GM12801 (cell line): ENCODE measurements at regions not wholly inside any gene's neighbourhood (a gene's known extent, or its start where the extent isn't known, plus 50 kb on each side); places are given as distances from the start of the nearest gene placed in this dataset.

Experiments used
- TF ChIP-seq, protein P1 (sequence below): IDR thresholded peaks from one replicate; pipeline ENCODE4 v1.5.1; 2011; ENCODE audit warnings: control low read depth; ENCODE audit not compliant: insufficient read length; ENCODE audit errors: extremely low read depth

DNA sequence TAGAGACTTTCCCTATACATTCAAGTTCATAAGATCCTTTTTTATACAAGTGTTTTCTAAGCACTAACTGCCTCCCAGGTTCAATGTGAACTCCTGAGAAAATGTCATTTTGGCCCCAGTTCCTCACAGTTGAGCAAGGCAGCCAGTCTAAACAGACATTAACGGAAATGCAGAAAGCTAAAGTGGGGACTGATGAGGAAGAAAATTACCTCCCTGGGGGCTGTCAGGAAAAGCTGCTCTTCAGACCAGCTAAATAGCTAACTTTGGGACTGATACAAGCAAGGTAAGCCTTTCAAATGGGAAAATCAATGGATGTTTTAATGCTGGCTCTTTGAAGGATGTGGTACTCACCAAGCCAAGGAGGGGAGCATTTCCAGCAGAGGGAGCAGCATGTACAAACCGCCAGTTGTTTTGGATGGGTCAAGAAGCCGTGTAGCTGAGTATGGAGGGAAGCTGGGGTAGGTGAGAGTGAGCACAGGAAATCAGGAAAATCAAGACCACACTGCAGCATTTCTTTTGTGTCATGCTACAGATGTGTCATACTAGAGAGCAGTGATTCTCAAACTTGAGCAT lies 180.8 kb upstream of the CHD6 start:
- TF ChIP-seq, protein P1, sequence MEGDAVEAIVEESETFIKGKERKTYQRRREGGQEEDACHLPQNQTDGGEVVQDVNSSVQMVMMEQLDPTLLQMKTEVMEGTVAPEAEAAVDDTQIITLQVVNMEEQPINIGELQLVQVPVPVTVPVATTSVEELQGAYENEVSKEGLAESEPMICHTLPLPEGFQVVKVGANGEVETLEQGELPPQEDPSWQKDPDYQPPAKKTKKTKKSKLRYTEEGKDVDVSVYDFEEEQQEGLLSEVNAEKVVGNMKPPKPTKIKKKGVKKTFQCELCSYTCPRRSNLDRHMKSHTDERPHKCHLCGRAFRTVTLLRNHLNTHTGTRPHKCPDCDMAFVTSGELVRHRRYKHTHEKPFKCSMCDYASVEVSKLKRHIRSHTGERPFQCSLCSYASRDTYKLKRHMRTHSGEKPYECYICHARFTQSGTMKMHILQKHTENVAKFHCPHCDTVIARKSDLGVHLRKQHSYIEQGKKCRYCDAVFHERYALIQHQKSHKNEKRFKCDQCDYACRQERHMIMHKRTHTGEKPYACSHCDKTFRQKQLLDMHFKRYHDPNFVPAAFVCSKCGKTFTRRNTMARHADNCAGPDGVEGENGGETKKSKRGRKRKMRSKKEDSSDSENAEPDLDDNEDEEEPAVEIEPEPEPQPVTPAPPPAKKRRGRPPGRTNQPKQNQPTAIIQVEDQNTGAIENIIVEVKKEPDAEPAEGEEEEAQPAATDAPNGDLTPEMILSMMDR: no peak

DNA sequence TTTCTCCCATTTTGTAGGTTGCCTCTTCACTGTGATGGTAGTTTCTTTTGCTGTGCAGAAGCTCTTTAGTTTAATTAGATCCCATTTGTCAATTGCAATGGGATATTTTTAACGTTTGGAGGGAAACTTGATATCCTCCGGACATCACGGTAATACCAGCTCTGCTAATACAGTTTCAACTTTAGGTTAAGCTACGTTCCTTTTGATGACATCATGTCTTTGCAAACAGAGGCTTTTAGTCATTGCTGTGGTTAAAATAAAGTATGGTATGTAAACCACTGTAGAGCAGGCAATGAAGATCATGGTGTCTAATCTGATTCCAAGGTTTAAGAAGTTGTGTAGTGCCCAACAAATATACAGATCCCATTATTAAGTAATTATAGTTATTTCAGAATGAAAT lies 168.0 kb upstream of the CHD6 start:
- TF ChIP-seq, protein P1: no peak

DNA sequence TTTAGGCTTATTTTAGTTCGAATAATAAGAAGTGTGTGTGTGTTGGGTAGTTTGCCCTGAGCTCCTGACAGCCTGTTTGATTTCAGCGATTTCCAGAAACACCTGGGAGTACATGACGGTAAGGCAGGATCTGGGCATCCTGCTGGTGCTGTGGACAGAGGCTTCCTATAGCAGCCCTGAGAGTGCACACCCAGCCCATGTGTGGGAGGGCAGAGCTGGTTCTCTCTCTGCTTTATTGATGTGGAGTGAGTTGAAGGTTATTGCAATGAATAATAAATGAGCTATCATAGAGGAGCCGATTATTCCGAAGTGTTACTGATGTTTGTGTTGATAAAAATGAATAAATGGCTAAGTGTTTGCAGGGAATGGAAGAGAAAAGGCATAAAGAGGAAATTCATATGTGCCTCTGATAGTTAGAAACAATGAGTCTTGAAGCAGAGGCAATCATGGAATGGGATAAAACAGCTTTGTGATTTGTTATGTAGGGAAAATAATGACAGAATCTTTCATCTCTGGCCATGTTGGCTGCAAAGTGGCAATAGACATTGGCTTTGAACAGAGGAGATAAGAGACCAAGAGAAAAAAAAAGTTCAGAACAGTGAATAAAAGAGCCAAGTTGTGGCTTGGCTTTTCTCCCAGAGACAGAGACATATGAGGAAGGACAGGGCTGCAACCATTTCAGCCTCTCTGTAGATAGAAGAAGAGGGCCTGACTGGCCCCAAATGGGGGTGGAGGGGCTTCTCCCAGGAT lies 166.2 kb upstream of the CHD6 start:
- TF ChIP-seq, protein P1: no peak

DNA sequence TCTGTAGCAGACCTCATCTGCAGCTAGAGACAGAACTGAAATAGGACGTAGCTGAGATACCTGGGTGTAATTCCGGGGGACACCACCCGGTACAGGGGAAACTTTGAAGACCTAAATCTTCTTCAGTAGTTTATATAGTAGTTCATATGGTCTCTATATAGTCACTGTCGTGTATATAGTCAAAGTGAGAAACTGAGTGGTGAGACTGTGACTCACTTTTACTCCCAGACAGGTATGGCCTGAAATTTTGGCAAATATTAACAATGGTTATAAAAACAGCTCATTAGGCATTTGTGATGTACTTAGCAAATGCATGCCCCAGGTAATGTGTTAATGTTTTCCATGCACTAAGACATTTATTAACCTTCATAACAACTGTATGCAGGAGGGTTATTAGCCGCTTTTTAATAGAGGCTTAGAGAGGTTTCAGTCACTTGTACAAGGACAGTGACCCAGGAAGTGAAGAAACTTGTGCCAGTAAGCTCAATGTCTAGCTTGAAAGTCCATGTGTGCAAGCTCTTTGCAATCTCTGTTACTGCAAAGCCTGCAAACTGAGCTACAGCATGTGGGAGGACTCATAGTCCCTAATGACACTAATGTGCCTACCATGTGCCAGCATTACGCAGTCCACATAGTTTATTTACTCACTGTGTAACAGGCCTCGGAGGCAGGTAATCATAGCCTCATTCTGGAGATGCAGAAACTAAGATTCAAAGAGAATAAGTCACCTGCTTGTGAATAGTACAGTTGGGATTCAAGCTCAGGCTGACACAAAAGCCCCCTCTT lies 165.4 kb upstream of the CHD6 start:
- TF ChIP-seq, protein P1: no peak

GRCh38 chr20:41782730-41783406 lies 164.7 kb upstream of the CHD6 start:
- TF ChIP-seq, protein P1: no peak

DNA sequence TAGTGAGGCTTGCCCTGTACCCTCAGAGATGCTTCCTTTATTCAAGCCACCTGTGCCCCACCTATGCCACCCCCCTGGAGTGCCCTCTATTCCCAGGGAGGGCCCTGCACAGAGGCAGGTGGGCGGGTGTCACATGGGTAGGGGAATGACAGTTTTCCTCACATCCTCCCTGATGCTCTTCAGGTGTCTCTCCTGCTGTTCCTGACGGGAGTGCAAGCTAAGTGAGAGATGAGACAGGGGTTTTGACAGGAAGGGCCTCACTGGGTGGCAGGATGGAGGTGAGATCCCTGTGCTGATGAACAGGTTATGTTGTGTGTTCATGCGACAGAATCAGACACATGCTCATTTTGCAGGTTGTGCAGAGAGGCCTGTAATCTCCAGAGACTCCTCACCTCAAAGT lies 164.1 kb upstream of the CHD6 start:
- TF ChIP-seq, protein P1: no peak

DNA sequence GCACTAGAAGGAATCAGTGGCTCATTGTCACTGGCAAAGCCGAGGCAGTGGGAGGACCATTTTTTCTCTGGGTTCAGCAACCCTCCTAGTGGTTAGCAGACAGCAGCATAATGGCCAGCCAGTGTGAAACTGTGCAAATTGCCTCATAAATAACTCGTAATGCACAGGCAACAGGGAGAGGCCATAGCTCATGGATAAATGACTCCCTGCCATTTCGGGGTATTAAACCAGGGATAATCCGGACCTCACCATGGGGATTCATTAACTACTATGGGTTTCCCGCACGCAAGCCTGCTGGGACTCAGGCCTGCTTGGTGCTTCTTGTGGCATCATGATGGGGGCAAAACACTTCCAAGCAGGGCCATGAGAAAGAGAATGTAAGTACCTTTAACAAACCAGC lies 158.2 kb upstream of the CHD6 start:
- TF ChIP-seq, protein P1: no peak
